Esophagus squamous epithelium (tissue), 5 donors: ENCODE measurements at regions not wholly inside any gene's neighbourhood (a gene's known extent, or its start where the extent isn't known, plus 50 kb on each side); places are given as distances from the start of the nearest gene placed in this dataset.

Experiments
- DNase-seq: peaks from one replicate; lab custom pipeline; 2025; lab: John Stamatoyannopoulos, UW
- H3K27ac ChIP-seq, 4 donors: fragments of 200-600 bp; sonication (generic); one replicate each; pipeline ENCODE4 v1.5.1; 2016 to 2019; ENCODE audit warnings: mild to moderate bottlenecking in 1 of 4
- H3K27me3 ChIP-seq, 4 donors: fragments of 200-600 bp; sonication (generic); 1 replicate in 3 of 4; 2 replicates in 1 of 4; pipeline versions ENCODE4 v1.5.1 to v1.6.0; 2017 to 2021; ENCODE audit warnings: antibody characterized with exemption in 1 of 4
- H3K36me3 ChIP-seq, 3 donors: fragments of 200-600 bp; sonication (generic); one replicate each; pipeline ENCODE4 v1.5.1; 2016 to 2019
- H3K4me1 ChIP-seq, 3 donors: fragments of 200-600 bp; sonication (generic); one replicate each; pipeline ENCODE4 v1.5.1; 2017 to 2019
- H3K4me3 ChIP-seq, 4 donors: fragments of 200-600 bp; sonication (generic); 1 replicate in 3 of 4; 2 replicates in 1 of 4; pipeline ENCODE4 v1.5.1; 2016 to 2019; ENCODE audit warnings: mild to moderate bottlenecking in 2 of 4, moderate library complexity in 1 of 4
- H3K9me3 ChIP-seq, 3 donors: fragments of 200-600 bp; sonication (generic); one replicate each; pipeline ENCODE4 v1.5.1; 2016 to 2019
- POLR2A ChIP-seq, 4 donors: fragments of 450-650 bp; IDR thresholded peaks; one replicate each; pipeline ENCODE4 v1.6.1; 2017; ENCODE audit warnings: antibody characterized with exemption in 4 of 4, mild to moderate bottlenecking in 4 of 4, moderate library complexity in 3 of 4
- WGBS, 2 donors: methylation state at CpG; one replicate each; pipeline ENCODE4 v1.1.5; 2018; 5-methylcytosine and 5-hydroxymethylcytosine counted together
- intact Hi-C: fragments of 100-400 bp; cut with DNase I; formaldehyde crosslinking; loops from one replicate; pipeline ENCODE4 v1.15.0; 2022
- TF ChIP-seq, protein P1 (sequence below), 6 experiments: fragments of 450-650 bp in 4 of 6; fragments of 200-600 bp in 2 of 6; sonication (generic) in 2 of 6; IDR thresholded peaks; one replicate each; pipeline ENCODE4 v1.5.1; 2016 to 2019; ENCODE audit warnings: antibody characterized with exemption in 6 of 6, mild to moderate bottlenecking in 4 of 6, moderate library complexity in 4 of 6
- donor health status: DM: yes; HTN: yes; CAD: no.

DNA sequence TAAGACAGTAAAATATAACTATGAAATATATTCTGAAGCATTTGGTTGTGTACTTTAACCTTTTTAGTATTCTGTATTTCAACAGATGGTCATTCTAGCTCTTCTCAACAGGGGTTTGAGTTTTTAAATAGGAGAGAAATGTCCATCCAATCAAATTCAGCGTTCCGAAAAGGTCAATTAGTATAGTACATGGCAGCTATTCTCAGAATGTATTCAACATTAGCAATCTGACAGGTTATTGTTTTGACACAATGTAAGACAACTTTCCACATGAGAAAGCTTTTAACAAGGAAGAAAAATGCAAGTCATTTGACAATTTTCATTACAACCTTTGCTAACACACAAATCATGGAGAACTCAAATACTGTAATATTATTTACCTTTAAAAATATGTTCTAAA is 996.3 kb upstream of the CDH10 start:
- Histone ChIP-seq H3K27ac (no peak overlapping the region), H3K4me1 (no peaks in the 10 kb centered on the region), H3K27me3 (no peaks in the 10 kb centered on the region), H3K9me3 (peaks cover 0 to 5% (median 0%) of the 10 kb centered on the region in 3 donors), H3K4me3 (no peak overlapping the region), H3K36me3 (no peaks in the 10 kb centered on the region)
- DNase-seq, result no peak
- no peak for TF ChIP-seq POLR2A (IDR thresholded peaks at IDR 0.05)
- TF ChIP-seq, protein P1, sequence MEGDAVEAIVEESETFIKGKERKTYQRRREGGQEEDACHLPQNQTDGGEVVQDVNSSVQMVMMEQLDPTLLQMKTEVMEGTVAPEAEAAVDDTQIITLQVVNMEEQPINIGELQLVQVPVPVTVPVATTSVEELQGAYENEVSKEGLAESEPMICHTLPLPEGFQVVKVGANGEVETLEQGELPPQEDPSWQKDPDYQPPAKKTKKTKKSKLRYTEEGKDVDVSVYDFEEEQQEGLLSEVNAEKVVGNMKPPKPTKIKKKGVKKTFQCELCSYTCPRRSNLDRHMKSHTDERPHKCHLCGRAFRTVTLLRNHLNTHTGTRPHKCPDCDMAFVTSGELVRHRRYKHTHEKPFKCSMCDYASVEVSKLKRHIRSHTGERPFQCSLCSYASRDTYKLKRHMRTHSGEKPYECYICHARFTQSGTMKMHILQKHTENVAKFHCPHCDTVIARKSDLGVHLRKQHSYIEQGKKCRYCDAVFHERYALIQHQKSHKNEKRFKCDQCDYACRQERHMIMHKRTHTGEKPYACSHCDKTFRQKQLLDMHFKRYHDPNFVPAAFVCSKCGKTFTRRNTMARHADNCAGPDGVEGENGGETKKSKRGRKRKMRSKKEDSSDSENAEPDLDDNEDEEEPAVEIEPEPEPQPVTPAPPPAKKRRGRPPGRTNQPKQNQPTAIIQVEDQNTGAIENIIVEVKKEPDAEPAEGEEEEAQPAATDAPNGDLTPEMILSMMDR (IDR thresholded peaks at IDR 0.05), result no peak
- WGBS, 2 donors, result 80 to 85% methylated on average over 2 of the region's 2 CpGs
- intact Hi-C loops, result no loop called here

DNA sequence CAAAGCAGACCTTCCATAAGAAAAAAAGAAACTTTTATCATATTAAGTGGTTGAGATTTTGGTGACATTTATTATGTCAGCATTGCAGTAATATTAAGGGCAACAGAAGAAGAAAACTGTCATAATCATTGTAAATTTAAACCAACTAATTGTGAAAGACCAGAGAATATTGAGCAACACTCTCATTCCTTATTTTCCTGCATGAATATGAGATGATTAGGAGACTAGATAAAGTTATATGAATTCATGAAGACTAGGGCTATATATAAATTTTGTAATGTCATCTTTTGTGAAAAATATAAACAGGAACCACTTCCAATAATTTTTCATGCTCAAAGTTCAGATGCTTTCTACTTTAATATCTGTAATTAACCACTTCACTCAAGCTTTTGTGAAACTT is 974.5 kb upstream of the CDH10 start:
- H3K4me3 ChIP-seq, result no peak overlapping the region
- H3K9me3 ChIP-seq, result peaks cover 0 to 14% (median 5%) of the 10 kb centered on the region in 3 donors
- DNase-seq, result no peak
- no peaks in the 10 kb centered on the region for H3K4me1 ChIP-seq
- no peaks in the 10 kb centered on the region for H3K27me3 ChIP-seq
- H3K36me3 ChIP-seq, result no peaks in the 10 kb centered on the region
- no peak overlapping the region for H3K27ac ChIP-seq
- TF ChIP-seq, protein P1 (IDR thresholded peaks at IDR 0.05), result no peak
- no peak for TF ChIP-seq POLR2A (IDR thresholded peaks at IDR 0.05)
- intact Hi-C loops, result no loop called here

DNA sequence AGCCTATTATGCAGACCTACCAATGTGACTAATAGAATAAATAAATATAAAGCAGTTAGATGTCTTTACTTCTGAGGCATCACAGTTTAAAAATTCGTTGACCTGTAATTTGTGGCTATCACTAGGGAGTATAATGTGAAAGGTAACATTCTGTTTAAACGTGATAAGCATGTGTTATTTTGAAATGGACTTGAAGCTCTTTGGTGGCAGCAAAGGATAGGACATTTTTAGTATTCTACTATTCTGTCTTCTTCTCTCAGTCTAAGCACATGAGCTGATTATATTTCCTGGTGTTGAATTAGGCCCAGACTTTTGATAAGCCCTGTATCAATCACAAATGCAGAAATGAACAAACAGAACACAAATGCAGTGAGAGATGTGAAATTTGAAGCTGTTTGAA is 974.0 kb upstream of the CDH10 start:
- peaks cover 0 to 15% (median 5%) of the 10 kb centered on the region in 3 donors for H3K9me3 ChIP-seq
- H3K36me3 ChIP-seq, result no peaks in the 10 kb centered on the region
- no peak overlapping the region for H3K27ac ChIP-seq
- H3K4me3 ChIP-seq, result no peak overlapping the region
- WGBS, 2 donors, result 26 to 33% methylated on average over 2 of the region's 2 CpGs
- TF ChIP-seq, protein P1 (IDR thresholded peaks at IDR 0.05), result no peak
- no peak for TF ChIP-seq POLR2A (IDR thresholded peaks at IDR 0.05)
- no peaks in the 10 kb centered on the region for H3K4me1 ChIP-seq
- H3K27me3 ChIP-seq, result no peaks in the 10 kb centered on the region
- intact Hi-C loops, result no loop called here
- no peak for DNase-seq

DNA sequence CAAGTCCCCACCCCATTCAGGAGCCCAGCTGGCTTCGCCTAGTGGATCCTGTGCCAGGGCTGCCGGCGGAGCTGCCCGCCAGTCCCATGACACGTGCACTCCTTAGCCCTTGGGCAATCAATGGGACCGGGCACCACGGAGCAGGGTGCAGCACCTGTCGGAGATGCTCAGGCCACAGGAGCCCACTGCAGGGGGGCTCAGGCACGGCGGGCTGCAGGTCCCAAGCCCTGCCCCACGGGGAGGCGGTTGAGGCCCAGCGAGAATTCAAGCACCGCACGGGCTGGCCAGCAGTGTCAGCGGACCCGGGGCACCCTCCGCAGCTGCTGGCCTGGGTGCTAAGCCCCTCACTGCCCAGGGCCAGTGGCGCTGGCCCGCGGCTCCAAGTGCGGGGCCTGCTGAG is 969.7 kb upstream of the CDH10 start:
- no peak for DNase-seq
- Histone ChIP-seq H3K36me3 (no peaks in the 10 kb centered on the region), H3K27ac (no peak overlapping the region), H3K27me3 (no peaks in the 10 kb centered on the region), H3K9me3 (peaks cover 0 to 24% (median 5%) of the 10 kb centered on the region in 3 donors), H3K4me3 (no peak overlapping the region), H3K4me1 (no peaks in the 10 kb centered on the region)
- intact Hi-C loops, result no loop called here
- 79% methylated on average over 4 of the region's 22 CpGs; no CpG with 5 or more reads in 1 of the 2 donors for WGBS, 2 donors
- TF ChIP-seq, protein P1 (IDR thresholded peaks at IDR 0.05), result no peak
- no peak for TF ChIP-seq POLR2A (IDR thresholded peaks at IDR 0.05)

DNA sequence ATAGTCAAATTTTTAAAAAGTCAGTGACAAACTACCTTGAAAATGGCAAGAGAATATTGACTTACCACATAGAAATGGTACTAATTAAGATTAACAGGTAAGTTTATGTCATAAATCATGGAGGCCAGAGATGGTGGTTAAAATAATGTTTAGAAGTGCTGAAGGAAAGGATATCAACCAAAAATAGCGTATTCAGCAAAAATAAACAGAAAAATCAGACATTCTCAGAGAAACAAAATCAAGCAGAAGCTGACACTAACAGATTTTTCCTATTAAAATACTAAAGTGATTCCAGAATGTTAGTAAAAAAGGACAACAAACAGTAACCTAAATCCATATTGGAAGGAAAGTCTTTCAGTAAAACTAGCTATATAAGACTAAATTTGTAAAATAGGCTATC is 959.9 kb upstream of the CDH10 start:
- WGBS, 2 donors, result 58 to 61% methylated on average over 1 of the region's 1 CpG
- Histone ChIP-seq H3K36me3 (no peaks in the 10 kb centered on the region), H3K27ac (no peak overlapping the region), H3K27me3 (no peaks in the 10 kb centered on the region), H3K4me3 (no peak overlapping the region), H3K4me1 (no peaks in the 10 kb centered on the region), H3K9me3 (peaks cover 0 to 26% (median 0%) of the 10 kb centered on the region in 3 donors)
- no peak for DNase-seq
- no peak for TF ChIP-seq POLR2A (IDR thresholded peaks at IDR 0.05)
- TF ChIP-seq, protein P1 (IDR thresholded peaks at IDR 0.05), result no peak
- intact Hi-C loops, result no loop called here
